Activated B cell treated with CpG ODN at 0.5 μM for 24 hours (primary cell): ENCODE measurements at regions not wholly inside any gene's neighbourhood (a gene's known extent, or its start where the extent isn't known, plus 50 kb on each side); places are given as distances from the start of the nearest gene placed in this dataset.

Experiments used
- ATAC-seq: fragments of 200-7000 bp; cut with Tn5 transposase; one replicate; pipeline ENCODE4 v1.10.0; 2021; ENCODE audit warnings: low read depth, mild to moderate bottlenecking, moderate library complexity
- CTCF ChIA-PET: fragments of 350-600 bp; sonication (Branson Sonifier 250); formaldehyde crosslinking; loops from one replicate; lab custom pipeline; 2021; ENCODE audit warnings: antibody characterized with exemption; lab: Charles Lee
- POLR2A ChIA-PET: fragments of 350-600 bp; sonication (Branson Sonifier 250); formaldehyde crosslinking; loops from one replicate; lab custom pipeline; 2021; ENCODE audit warnings: antibody characterized with exemption; lab: Charles Lee
- DNase-seq: peaks from one replicate; pipeline ENCODE4 v3.0.0; 2022
- H3K27ac Mint-ChIP-seq: one replicate; pipeline ENCODE4 v1.8.0; 2020; ENCODE audit warnings: mixed read lengths
- H3K27me3 Mint-ChIP-seq: one replicate; pipeline ENCODE4 v1.8.0; 2021; ENCODE audit warnings: mixed read lengths
- H3K36me3 Mint-ChIP-seq: one replicate; pipeline ENCODE4 v1.8.0; 2021; ENCODE audit warnings: low read depth, mixed read lengths
- H3K4me1 Mint-ChIP-seq: one replicate; pipeline ENCODE4 v1.8.0; 2021; ENCODE audit warnings: mixed read lengths
- H3K4me3 Mint-ChIP-seq: one replicate; pipeline ENCODE4 v1.8.0; 2020; ENCODE audit warnings: mild to moderate bottlenecking, mixed read lengths
- H3K9me3 Mint-ChIP-seq: one replicate; pipeline ENCODE4 v1.8.0; 2020; ENCODE audit warnings: mixed read lengths
- CTCF ChIP-seq: fragments of 200-600 bp; IDR thresholded peaks from one replicate; pipeline ENCODE4 v1.8.0; 2022; ENCODE audit warnings: antibody characterized with exemption, mild to moderate bottlenecking
- intact Hi-C: fragments of 100-400 bp; cut with micrococcal nuclease; formaldehyde crosslinking; loops from one replicate; pipeline ENCODE4 v1.15.1; 2024

GRCh38 chr1:82921759-82922158 lies 1077.2 kb downstream of the TTLL7 start:
- CTCF ChIA-PET, result no interaction called here
- intact Hi-C loops, result no loop called here

GRCh38 chr1:82920418-82921248 lies 1078.3 kb downstream of the TTLL7 start:
- Mint-ChIP-seq H3K4me1 (no peaks in the 10 kb centered on the region), H3K9me3 (no peaks in the 10 kb centered on the region), H3K36me3 (no peaks in the 10 kb centered on the region), H3K27me3 (no peaks in the 10 kb centered on the region), H3K27ac (no peak overlapping the region), H3K4me3 (no peak overlapping the region)
- ChIA-PET POLR2A (no interaction called here), CTCF (no interaction called here)
- DNase-seq (no peak), ATAC-seq (no peak)
- no peak for TF ChIP-seq CTCF
- intact Hi-C loops, result no loop called here

More at GRCh38 chr1:82921759-82922158, 1077.2 kb downstream of the TTLL7 start:
- DNase-seq (no peak), ATAC-seq (no peak)
- Mint-ChIP-seq H3K36me3 (no peaks in the 10 kb centered on the region), H3K4me1 (no peaks in the 10 kb centered on the region), H3K27ac (no peak overlapping the region), H3K27me3 (no peaks in the 10 kb centered on the region), H3K9me3 (no peaks in the 10 kb centered on the region), H3K4me3 (no peak overlapping the region)
- POLR2A ChIA-PET, result no interaction called here
- TF ChIP-seq CTCF, result no peak

GRCh38 chr1:82919837-82920236 lies 1079.1 kb downstream of the TTLL7 start:
- DNase-seq (no peak), ATAC-seq (no peak)
- Mint-ChIP-seq H3K36me3 (no peaks in the 10 kb centered on the region), H3K4me3 (no peak overlapping the region), H3K9me3 (no peaks in the 10 kb centered on the region), H3K27me3 (no peaks in the 10 kb centered on the region), H3K27ac (no peak overlapping the region), H3K4me1 (no peaks in the 10 kb centered on the region)
- CTCF ChIA-PET, result no interaction called here
- POLR2A ChIA-PET, result no interaction called here
- TF ChIP-seq CTCF, result no peak
- intact Hi-C loops, result no loop called here

DNA sequence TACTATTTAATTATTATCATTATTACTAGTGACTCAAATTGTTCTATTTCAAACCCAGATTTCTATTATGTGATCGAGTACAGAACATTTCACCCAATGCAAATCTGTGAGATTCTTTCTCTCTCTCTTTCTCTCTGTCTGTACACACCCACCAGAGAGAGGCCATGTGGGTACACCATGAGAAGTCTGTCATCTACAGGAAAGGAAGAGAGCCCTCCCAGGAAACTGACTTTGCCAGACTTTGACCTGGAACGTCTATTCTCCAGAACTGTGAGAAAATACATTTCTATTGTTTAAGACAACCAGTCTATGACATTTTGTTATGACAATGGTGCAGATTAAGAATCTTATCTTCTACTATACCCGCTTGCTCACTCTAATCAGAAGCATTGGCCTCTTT lies 1091.6 kb downstream of the TTLL7 start:
- ATAC-seq (no peak), DNase-seq (no peak)
- Mint-ChIP-seq H3K27me3 (no peaks in the 10 kb centered on the region), H3K4me1 (no peaks in the 10 kb centered on the region), H3K27ac (no peak overlapping the region), H3K9me3 (no peaks in the 10 kb centered on the region), H3K36me3 (no peaks in the 10 kb centered on the region), H3K4me3 (no peak overlapping the region)
- ChIA-PET CTCF (no interaction called here), POLR2A (no interaction called here)
- no peak for TF ChIP-seq CTCF
- intact Hi-C loops, result no loop called here

DNA sequence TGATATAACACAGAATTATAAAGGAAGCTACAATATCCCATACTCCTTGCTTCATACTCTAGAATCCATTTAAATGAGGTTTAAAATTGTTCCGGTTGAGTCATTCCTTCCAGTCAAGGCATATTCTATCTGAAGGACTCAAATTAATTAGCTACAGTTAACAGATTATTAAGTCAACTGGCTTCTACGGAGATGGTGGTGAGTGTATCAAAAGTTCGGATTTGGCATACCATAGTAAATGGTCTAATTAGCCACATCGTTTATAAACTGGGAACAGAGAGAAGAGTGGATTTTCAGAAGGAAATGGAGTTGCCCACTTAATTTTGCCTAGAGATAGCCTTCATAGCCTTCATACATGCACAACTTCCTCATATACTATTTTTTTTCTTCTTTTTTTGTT lies 1095.3 kb downstream of the TTLL7 start:
- no peaks in the 10 kb centered on the region for H3K9me3 Mint-ChIP-seq
- H3K4me1 Mint-ChIP-seq, result no peaks in the 10 kb centered on the region
- no peak for ATAC-seq
- no peak overlapping the region for H3K27ac Mint-ChIP-seq
- H3K4me3 Mint-ChIP-seq, result no peak overlapping the region
- ChIA-PET CTCF (no interaction called here), POLR2A (no interaction called here)
- no peaks in the 10 kb centered on the region for H3K27me3 Mint-ChIP-seq
- intact Hi-C loops, result no loop called here
- no peaks in the 10 kb centered on the region for H3K36me3 Mint-ChIP-seq
- DNase-seq, result no peak
- TF ChIP-seq CTCF, result no peak
